Activated naive CD8-positive, alpha-beta T cell treated with anti-CD3 and anti-CD28 coated beads, Interleukin-2, amount 10 ng/mL, durations not matched to agents 7 days and 5 days (primary cell): ENCODE measurements at regions not wholly inside any gene's neighbourhood (a gene's known extent, or its start where the extent isn't known, plus 50 kb on each side); places are given as distances from the start of the nearest gene placed in this dataset.
"Not testable (repeated sequence)": the region's sequence is repeated elsewhere in the genome, so short reads cannot be mapped to it uniquely, and the experiment has no call there.

ENCODE experiments used
- ATAC-seq: fragments of 150-1000 bp; cut with Tn5 transposase; one replicate; pipeline ENCODE4 v1.10.0; 2021; ENCODE audit warnings: low read depth, moderate library complexity
- POLR2A ChIA-PET: fragments of 350-600 bp; sonication (Branson Sonifier 250); formaldehyde crosslinking; loops from one replicate; lab custom pipeline; 2021; ENCODE audit warnings: antibody characterized with exemption; lab: Charles Lee
- DNase-seq: peaks from one replicate; pipeline ENCODE4 v3.0.0; 2021
- H3K27ac Mint-ChIP-seq: one replicate; pipeline ENCODE4 v1.8.0; 2022; ENCODE audit warnings: mild to moderate bottlenecking, mixed read lengths
- H3K27me3 Mint-ChIP-seq: one replicate; pipeline ENCODE4 v1.8.0; 2022; ENCODE audit warnings: mild to moderate bottlenecking, moderate library complexity, mixed read lengths
- H3K36me3 Mint-ChIP-seq: one replicate; pipeline ENCODE4 v1.8.0; 2021; ENCODE audit warnings: mild to moderate bottlenecking, mixed read lengths
- H3K4me1 Mint-ChIP-seq: one replicate; pipeline ENCODE4 v1.8.0; 2021; ENCODE audit warnings: mixed read lengths
- H3K4me3 Mint-ChIP-seq: one replicate; pipeline ENCODE4 v1.8.0; 2022; ENCODE audit warnings: mild to moderate bottlenecking, moderate library complexity, mixed read lengths
- H3K9me3 Mint-ChIP-seq: one replicate; pipeline ENCODE4 v1.8.0; 2021; ENCODE audit warnings: mixed read lengths

DNA sequence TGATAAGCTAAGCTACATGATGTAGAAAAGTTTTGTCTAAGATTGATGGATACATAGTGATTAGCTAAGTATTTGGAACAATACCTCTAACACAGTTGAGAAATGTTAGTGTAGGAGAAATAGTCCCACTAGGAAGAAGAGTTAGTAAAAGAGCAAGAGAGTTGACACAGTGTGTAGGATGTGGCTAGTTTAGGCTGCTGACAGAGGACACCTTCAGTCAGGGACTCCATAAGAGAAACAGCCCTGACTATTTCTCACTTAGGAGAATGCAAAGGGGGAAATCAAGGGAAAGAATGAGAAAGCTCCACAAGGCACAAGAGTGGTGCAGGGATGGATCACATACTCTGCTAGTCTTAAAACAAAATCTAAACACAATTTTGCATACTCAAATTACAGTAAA lies 613.7 kb downstream of the SLC16A7 start:
- Mint-ChIP-seq H3K36me3 (no peaks in the 10 kb centered on the region), H3K4me3 (peak overlapping the region; percentile 34), H3K27me3 (no peaks in the 10 kb centered on the region), H3K9me3 (peaks cover 2% of the 10 kb centered on the region), H3K4me1 (no peaks in the 10 kb centered on the region), H3K27ac (no peak overlapping the region)
- DNase-seq (no peak), ATAC-seq (no peak)
- POLR2A ChIA-PET = no interaction called here

GRCh38 chr12:60209933-60210332 lies 614.1 kb downstream of the SLC16A7 start:
- ATAC-seq = no peak
- POLR2A ChIA-PET = no interaction called here
- Mint-ChIP-seq H3K27ac (no peak overlapping the region), H3K36me3 (no peaks in the 10 kb centered on the region), H3K27me3 (no peaks in the 10 kb centered on the region), H3K4me3 (no peak overlapping the region), H3K9me3 (peaks cover 2% of the 10 kb centered on the region), H3K4me1 (no peaks in the 10 kb centered on the region)
- no peak for DNase-seq

DNA sequence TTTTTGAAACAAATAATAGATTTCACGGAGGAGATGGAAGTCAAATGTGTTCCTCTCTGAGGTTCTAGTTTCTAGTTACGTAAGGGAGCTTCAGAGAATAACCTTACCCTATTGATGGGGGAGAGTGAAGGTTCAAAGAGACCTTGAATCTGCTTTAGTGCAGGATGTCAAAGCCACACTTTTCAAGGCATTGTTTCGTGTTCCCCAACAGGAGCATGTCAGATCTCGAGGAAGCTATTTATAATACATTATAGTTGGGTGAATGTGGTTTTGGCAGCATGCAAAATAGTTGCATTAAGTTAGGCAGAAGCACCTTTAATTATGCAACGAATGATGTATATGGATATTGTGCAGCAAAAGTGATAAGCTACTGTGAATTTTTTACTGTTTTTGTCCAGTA lies 614.9 kb downstream of the SLC16A7 start:
- Mint-ChIP-seq H3K4me1 (no peaks in the 10 kb centered on the region), H3K27me3 (no peaks in the 10 kb centered on the region)
- ATAC-seq = no peak

GRCh38 chr12:60211244-60211643 lies 615.4 kb downstream of the SLC16A7 start:
- no peaks in the 10 kb centered on the region for H3K4me1 Mint-ChIP-seq
- H3K27ac Mint-ChIP-seq = no peak overlapping the region
- POLR2A ChIA-PET = no interaction called here
- no peak for DNase-seq
- no peaks in the 10 kb centered on the region for H3K27me3 Mint-ChIP-seq
- ATAC-seq = no peak
- peaks cover 2% of the 10 kb centered on the region for H3K9me3 Mint-ChIP-seq
- H3K4me3 Mint-ChIP-seq = no peak overlapping the region
- H3K36me3 Mint-ChIP-seq = no peaks in the 10 kb centered on the region

More for the DNA sequence above, 614.9 kb downstream of the SLC16A7 start:
- no peak for DNase-seq
- Mint-ChIP-seq H3K9me3 (peaks cover 2% of the 10 kb centered on the region), H3K36me3 (no peaks in the 10 kb centered on the region), H3K4me3 (no peak overlapping the region), H3K27ac (no peak overlapping the region)
- POLR2A ChIA-PET = no interaction called here

- Mint-ChIP-seq H3K4me1 (no peaks in the 10 kb centered on the region), H3K36me3 (no peaks in the 10 kb centered on the region), H3K27ac (no peak overlapping the region), H3K9me3 (peaks cover 2% of the 10 kb centered on the region), H3K4me3 (no peak overlapping the region), H3K27me3 (no peaks in the 10 kb centered on the region)
- no peak for ATAC-seq
- POLR2A ChIA-PET = no interaction called here
- DNase-seq = no peak
These were observed 616.6 kb downstream of the SLC16A7 start for GRCh38 chr12:60212159-60213000.

DNA sequence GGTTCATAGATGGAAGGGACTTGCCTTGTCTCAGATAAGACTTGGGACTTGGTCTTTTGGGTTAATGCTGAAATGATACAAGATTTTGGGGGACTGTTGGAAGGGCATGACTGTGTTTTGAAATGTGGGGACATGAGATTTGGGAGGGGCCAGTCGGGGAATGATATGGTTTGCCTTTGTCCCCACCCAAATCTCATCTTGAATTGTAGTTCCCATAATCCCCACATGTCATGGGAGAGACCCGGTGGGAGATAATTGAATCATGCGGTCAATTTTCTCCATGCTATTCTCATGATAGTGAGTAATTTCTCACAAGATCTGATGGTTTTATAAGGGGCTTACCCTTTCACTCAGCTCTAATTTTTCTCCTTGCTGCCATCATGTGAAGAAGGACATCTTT lies 617.4 kb downstream of the SLC16A7 start:
- H3K4me3 Mint-ChIP-seq, H3K27me3 Mint-ChIP-seq, H3K27ac Mint-ChIP-seq, DNase-seq, POLR2A ChIA-PET, H3K4me1 Mint-ChIP-seq, H3K9me3 Mint-ChIP-seq, ATAC-seq, H3K36me3 Mint-ChIP-seq: not testable (repeated sequence)

DNA sequence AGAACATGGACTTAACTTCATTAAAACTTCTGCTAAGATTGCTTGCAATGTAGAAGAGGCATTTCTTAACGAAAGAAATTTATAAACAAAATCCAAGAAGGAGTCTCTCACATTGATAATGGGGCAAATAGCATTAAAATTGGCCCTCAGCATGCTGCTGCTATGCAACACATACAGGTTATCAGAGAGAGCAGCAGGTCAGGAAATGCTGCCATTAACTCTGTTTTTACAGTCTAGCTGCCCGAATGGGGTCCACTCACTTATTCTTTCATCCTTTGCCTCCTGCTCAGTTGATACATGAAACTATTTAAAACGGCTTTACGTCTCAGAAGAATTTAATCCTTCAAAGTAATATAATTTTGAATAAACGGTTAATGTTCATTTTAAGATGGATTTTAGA lies 620.4 kb downstream of the SLC16A7 start:
- peaks cover 2% of the 10 kb centered on the region for H3K9me3 Mint-ChIP-seq
- no peak for DNase-seq

GRCh38 chr12:60223242-60223641 lies 627.4 kb downstream of the SLC16A7 start:
- H3K9me3 Mint-ChIP-seq = no peaks in the 10 kb centered on the region
- ATAC-seq = no peak
- no peaks in the 10 kb centered on the region for H3K27me3 Mint-ChIP-seq
- H3K36me3 Mint-ChIP-seq = no peaks in the 10 kb centered on the region
- H3K4me1 Mint-ChIP-seq = no peaks in the 10 kb centered on the region
- H3K27ac Mint-ChIP-seq = no peak overlapping the region
- DNase-seq = no peak
- no peak overlapping the region for H3K4me3 Mint-ChIP-seq
- POLR2A ChIA-PET = no interaction called here

More for the DNA sequence above, 620.4 kb downstream of the SLC16A7 start:
- Mint-ChIP-seq H3K27ac (no peak overlapping the region), H3K4me1 (no peaks in the 10 kb centered on the region), H3K27me3 (no peaks in the 10 kb centered on the region), H3K36me3 (no peaks in the 10 kb centered on the region), H3K4me3 (no peak overlapping the region)
- no peak for ATAC-seq
- POLR2A ChIA-PET = no interaction called here

- POLR2A ChIA-PET = no interaction called here
- no peaks in the 10 kb centered on the region for H3K36me3 Mint-ChIP-seq
- H3K4me3 Mint-ChIP-seq = no peak overlapping the region
- no peak overlapping the region for H3K27ac Mint-ChIP-seq
- H3K27me3 Mint-ChIP-seq = no peaks in the 10 kb centered on the region
- H3K4me1 Mint-ChIP-seq = no peaks in the 10 kb centered on the region
- ATAC-seq (no peak), DNase-seq (no peak)
- H3K9me3 Mint-ChIP-seq = no peaks in the 10 kb centered on the region
These were observed 629.6 kb downstream of the SLC16A7 start for GRCh38 chr12:60225216-60226000.

DNA sequence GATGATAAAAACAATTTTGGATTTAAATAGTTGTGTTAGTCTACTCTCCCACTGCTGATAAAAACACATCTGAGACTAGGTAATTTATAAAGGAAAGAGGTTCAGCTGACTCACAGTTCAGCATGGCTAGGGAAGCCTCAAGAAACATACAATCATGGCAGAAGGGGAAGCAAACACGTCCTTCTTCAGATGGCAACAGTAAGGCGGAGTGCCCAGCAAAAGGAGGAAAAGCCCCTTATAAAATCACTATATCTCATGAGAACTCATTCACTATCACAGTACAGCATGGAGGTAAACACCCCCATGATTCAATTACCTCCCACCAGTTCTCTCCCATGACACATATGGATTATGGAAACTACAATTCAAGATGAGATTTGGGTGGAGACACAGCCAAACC lies 632.1 kb downstream of the SLC16A7 start:
- H3K9me3 Mint-ChIP-seq = no peaks in the 10 kb centered on the region
- DNase-seq = no peak
- no peaks in the 10 kb centered on the region for H3K4me1 Mint-ChIP-seq
- ATAC-seq = no peak
- no peaks in the 10 kb centered on the region for H3K27me3 Mint-ChIP-seq
- POLR2A ChIA-PET = no interaction called here
- no peak overlapping the region for H3K27ac Mint-ChIP-seq
- H3K36me3 Mint-ChIP-seq = no peaks in the 10 kb centered on the region
- no peak overlapping the region for H3K4me3 Mint-ChIP-seq

DNA sequence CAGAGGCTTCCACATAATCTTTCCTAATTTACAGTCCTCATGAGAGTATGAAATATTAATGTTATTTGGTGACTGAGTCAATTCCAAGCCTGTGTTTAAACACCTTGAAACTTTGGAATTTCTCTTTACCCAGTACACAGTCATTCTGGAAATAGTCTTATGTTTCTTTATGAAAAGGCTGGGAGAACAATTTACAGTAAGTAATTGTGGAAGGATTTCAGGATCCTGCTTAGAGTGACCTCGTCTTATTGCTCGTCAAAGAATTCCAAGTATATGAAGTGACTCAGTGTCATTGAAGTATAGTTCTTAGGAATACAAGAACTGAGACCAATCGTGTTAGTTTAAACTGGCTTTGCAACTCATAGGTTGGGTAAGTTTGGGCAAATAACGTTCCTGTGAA lies 634.2 kb downstream of the SLC16A7 start:
- no peak for DNase-seq
- POLR2A ChIA-PET = no interaction called here
- Mint-ChIP-seq H3K4me1 (no peaks in the 10 kb centered on the region), H3K9me3 (no peaks in the 10 kb centered on the region), H3K4me3 (no peak overlapping the region), H3K27me3 (no peaks in the 10 kb centered on the region), H3K36me3 (no peaks in the 10 kb centered on the region), H3K27ac (no peak overlapping the region)
- no peak for ATAC-seq

- H3K9me3 Mint-ChIP-seq = no peaks in the 10 kb centered on the region
- no peaks in the 10 kb centered on the region for H3K36me3 Mint-ChIP-seq
- H3K27me3 Mint-ChIP-seq = no peaks in the 10 kb centered on the region
- ATAC-seq (no peak), DNase-seq (no peak)
- POLR2A ChIA-PET = no interaction called here
- H3K27ac Mint-ChIP-seq = no peak overlapping the region
- no peaks in the 10 kb centered on the region for H3K4me1 Mint-ChIP-seq
- H3K4me3 Mint-ChIP-seq = no peak overlapping the region
These were observed 635.5 kb downstream of the SLC16A7 start for GRCh38 chr12:60231303-60231702.

GRCh38 chr12:60231976-60232907 lies 636.4 kb downstream of the SLC16A7 start:
- no peak overlapping the region for H3K27ac Mint-ChIP-seq
- ATAC-seq = no peak
- H3K4me3 Mint-ChIP-seq = no peak overlapping the region

More at GRCh38 chr12:60231976-60232907, 636.4 kb downstream of the SLC16A7 start:
- no peaks in the 10 kb centered on the region for H3K36me3 Mint-ChIP-seq
- DNase-seq = no peak
- H3K4me1 Mint-ChIP-seq = no peaks in the 10 kb centered on the region
- no peaks in the 10 kb centered on the region for H3K27me3 Mint-ChIP-seq
- POLR2A ChIA-PET = no interaction called here
- H3K9me3 Mint-ChIP-seq = no peaks in the 10 kb centered on the region
